Stimulated activated CD4-positive, alpha-beta T cell treated with anti-CD3 and anti-CD28 coated beads, Interleukin-2, amount 100 ng/mL, for 24 hours (primary cell): ENCODE measurements at regions not wholly inside any gene's neighbourhood (a gene's known extent, or its start where the extent isn't known, plus 50 kb on each side); places are given as distances from the start of the nearest gene placed in this dataset.

Experiments
- DNase-seq, 2 donors: peaks; one replicate each; pipeline ENCODE4 v3.0.0-alpha.2; 2020

- no peak for DNase-seq
Measured at GRCh38 chr14:101219896-101220703, 316.6 kb upstream of the RTL1 start.

GRCh38 chr14:101220921-101221510 lies 317.5 kb upstream of the RTL1 start:
- no peak for DNase-seq

- DNase-seq = no peak
Measured at GRCh38 chr14:101221549-101222160, 318.1 kb upstream of the RTL1 start.

- DNase-seq = no peak
Measured at GRCh38 chr14:101222362-101223070, 319.0 kb upstream of the RTL1 start.

GRCh38 chr14:101223127-101223526 lies 319.6 kb upstream of the RTL1 start:
- no peak for DNase-seq

GRCh38 chr14:101223561-101224162 lies 320.1 kb upstream of the RTL1 start:
- no peak for DNase-seq

GRCh38 chr14:101224356-101225156 lies 321.0 kb upstream of the RTL1 start:
- no peak for DNase-seq

- no peak for DNase-seq
Measured at GRCh38 chr14:101225157-101226152, 321.9 kb upstream of the RTL1 start.

- DNase-seq = no peak
Measured at GRCh38 chr14:101226265-101226602, 322.7 kb upstream of the RTL1 start.

GRCh38 chr14:101226603-101227425 lies 323.3 kb upstream of the RTL1 start:
- no peak for DNase-seq

GRCh38 chr14:101227611-101228594 lies 324.4 kb upstream of the RTL1 start:
- no peak for DNase-seq

- DNase-seq = no peak
Measured at GRCh38 chr14:101228949-101229541, 325.5 kb upstream of the RTL1 start.

GRCh38 chr14:101229666-101230065 lies 326.1 kb upstream of the RTL1 start:
- no peak for DNase-seq

- no peak for DNase-seq
Measured at GRCh38 chr14:101230161-101230850, 326.8 kb upstream of the RTL1 start.

GRCh38 chr14:101230851-101231550 lies 327.5 kb upstream of the RTL1 start:
- no peak for DNase-seq

- no peak for DNase-seq
Measured at GRCh38 chr14:101231828-101232227, 328.3 kb upstream of the RTL1 start.
